ENCODE measurements at regions not wholly inside any gene's neighbourhood (a gene's known extent, or its start where the extent isn't known, plus 50 kb on each side); places are given as distances from the start of the nearest gene placed in this dataset.

DNA sequence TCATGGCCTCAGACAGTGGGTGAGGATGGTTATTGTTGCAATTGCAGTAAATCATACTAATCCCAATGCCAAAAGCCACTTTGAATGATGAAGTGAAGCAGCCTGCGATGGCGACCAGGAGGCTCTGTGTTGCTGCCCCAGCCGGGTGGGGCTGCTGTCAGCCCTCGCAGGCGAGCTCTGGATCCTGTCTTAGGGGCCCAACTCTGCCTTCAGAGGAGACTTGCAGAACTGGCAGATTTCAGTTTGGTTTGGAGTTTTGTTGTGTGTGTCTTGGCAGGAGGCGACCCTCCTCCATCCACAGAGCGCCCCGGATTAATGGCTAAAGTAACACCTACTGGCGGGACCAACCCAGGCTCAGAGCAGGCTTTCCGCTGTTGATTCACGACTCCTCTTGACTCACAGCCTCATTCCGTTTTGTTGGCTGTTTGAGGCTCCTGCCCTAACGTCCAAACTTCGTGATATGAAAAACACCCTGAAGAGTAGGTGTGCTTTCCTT is 67.9 kb upstream of the BMPER start:
- Histone ChIP-seq H3K9ac (no peak overlapping the region), H3K27ac (no peak overlapping the region), H3K4me3 (ENCODE audit: low read depth, low read length) (no peak overlapping the region), H3K9me3 (ENCODE audit: control insufficient read depth, low read length) (no peaks in the 10 kb centered on the region), H3K4me1 (peaks cover 7% of the 10 kb centered on the region), H3K4me2 (ENCODE audit: low read length) (no peak overlapping the region), H3K36me3 (ENCODE audit: control insufficient read depth, insufficient read depth, low read length) (no peaks in the 10 kb centered on the region), H3K79me2 (no peaks in the 10 kb centered on the region), H2AFZ (no peak overlapping the region), H3K27me3 (ENCODE audit: control insufficient read depth, insufficient read depth, low read length) (no peaks in the 10 kb centered on the region)
- TF ChIP-seq, protein P1, sequence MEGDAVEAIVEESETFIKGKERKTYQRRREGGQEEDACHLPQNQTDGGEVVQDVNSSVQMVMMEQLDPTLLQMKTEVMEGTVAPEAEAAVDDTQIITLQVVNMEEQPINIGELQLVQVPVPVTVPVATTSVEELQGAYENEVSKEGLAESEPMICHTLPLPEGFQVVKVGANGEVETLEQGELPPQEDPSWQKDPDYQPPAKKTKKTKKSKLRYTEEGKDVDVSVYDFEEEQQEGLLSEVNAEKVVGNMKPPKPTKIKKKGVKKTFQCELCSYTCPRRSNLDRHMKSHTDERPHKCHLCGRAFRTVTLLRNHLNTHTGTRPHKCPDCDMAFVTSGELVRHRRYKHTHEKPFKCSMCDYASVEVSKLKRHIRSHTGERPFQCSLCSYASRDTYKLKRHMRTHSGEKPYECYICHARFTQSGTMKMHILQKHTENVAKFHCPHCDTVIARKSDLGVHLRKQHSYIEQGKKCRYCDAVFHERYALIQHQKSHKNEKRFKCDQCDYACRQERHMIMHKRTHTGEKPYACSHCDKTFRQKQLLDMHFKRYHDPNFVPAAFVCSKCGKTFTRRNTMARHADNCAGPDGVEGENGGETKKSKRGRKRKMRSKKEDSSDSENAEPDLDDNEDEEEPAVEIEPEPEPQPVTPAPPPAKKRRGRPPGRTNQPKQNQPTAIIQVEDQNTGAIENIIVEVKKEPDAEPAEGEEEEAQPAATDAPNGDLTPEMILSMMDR (IDR thresholded peaks at IDR 0.05) = no peak

DNA sequence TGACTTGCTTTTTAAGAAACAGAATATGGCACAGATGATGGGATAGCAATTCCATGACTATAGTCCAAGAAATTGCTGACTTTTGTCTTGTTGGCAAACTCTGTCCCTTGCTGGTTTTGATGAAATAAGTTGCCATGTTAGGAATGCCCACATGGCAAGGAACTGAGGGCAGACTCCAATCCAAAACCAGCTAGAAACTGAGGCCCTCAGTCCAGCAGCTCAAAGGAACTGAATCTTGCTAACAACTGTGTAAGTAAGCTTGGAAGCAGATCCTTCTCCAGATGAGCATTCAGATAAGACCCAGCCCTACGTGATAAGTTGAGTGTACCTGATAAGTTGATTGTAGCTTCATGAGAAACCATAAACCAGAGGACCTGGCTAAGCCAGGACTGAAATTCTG is 64.3 kb upstream of the BMPER start:
- Histone ChIP-seq H3K4me3 (ENCODE audit: low read depth, low read length) (no peak overlapping the region), H2AFZ (no peak overlapping the region), H3K27ac (no peak overlapping the region), H3K9me3 (ENCODE audit: control insufficient read depth, low read length) (no peaks in the 10 kb centered on the region), H3K4me2 (ENCODE audit: low read length) (no peak overlapping the region), H3K79me2 (no peaks in the 10 kb centered on the region), H3K9ac (no peak overlapping the region), H3K27me3 (ENCODE audit: control insufficient read depth, insufficient read depth, low read length) (no peaks in the 10 kb centered on the region), H3K36me3 (ENCODE audit: control insufficient read depth, insufficient read depth, low read length) (no peaks in the 10 kb centered on the region), H3K4me1 (peaks cover 8% of the 10 kb centered on the region)
- TF ChIP-seq, protein P1 (IDR thresholded peaks at IDR 0.05) = no peak

GRCh38 chr7:33841705-33842129 is 63.6 kb upstream of the BMPER start:
- TF ChIP-seq, protein P1 (IDR thresholded peaks at IDR 0.05) = no peak
- H3K79me2 ChIP-seq = no peaks in the 10 kb centered on the region
- H3K4me1 ChIP-seq = peaks cover 14% of the 10 kb centered on the region
- no peak overlapping the region for H3K4me3 ChIP-seq (ENCODE audit: low read depth, low read length)
- H3K9ac ChIP-seq = no peak overlapping the region
- no peaks in the 10 kb centered on the region for H3K36me3 ChIP-seq (ENCODE audit: control insufficient read depth, insufficient read depth, low read length)
- H3K27me3 ChIP-seq (ENCODE audit: control insufficient read depth, insufficient read depth, low read length) = no peaks in the 10 kb centered on the region
- no peak overlapping the region for H2AFZ ChIP-seq
- H3K27ac ChIP-seq = no peak overlapping the region
- H3K4me2 ChIP-seq (ENCODE audit: low read length) = no peak overlapping the region
- H3K9me3 ChIP-seq (ENCODE audit: control insufficient read depth, low read length) = no peaks in the 10 kb centered on the region

DNA sequence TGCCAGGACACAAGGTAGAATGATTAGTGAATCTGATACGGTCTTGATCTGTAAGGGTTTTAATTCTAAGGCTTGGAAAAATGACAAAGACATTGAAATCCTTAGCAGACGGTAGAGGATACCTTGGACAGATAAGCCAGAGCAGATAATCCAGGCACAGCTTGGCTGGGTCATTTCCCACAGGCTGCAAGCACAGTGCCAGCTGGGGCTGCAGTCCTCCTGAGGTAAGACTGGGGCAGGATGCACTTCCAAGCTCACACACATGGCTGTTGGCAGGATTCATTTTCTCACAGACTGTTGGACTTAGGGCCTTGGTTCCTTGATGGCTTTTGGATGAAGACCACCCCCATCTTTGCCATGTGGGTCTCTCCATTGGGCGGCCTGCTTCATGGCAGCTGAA is 63.2 kb upstream of the BMPER start:
- no peak overlapping the region for H3K4me2 ChIP-seq (ENCODE audit: low read length)
- H3K4me1 ChIP-seq = peaks cover 14% of the 10 kb centered on the region
- no peak overlapping the region for H3K4me3 ChIP-seq (ENCODE audit: low read depth, low read length)
- H3K27ac ChIP-seq = no peak overlapping the region
- H3K9me3 ChIP-seq (ENCODE audit: control insufficient read depth, low read length) = no peaks in the 10 kb centered on the region
- no peaks in the 10 kb centered on the region for H3K36me3 ChIP-seq (ENCODE audit: control insufficient read depth, insufficient read depth, low read length)
- TF ChIP-seq, protein P1 (IDR thresholded peaks at IDR 0.05) = no peak
- H3K9ac ChIP-seq = no peak overlapping the region
- no peaks in the 10 kb centered on the region for H3K27me3 ChIP-seq (ENCODE audit: control insufficient read depth, insufficient read depth, low read length)
- H3K79me2 ChIP-seq = no peaks in the 10 kb centered on the region
- no peak overlapping the region for H2AFZ ChIP-seq

- H3K9me3 ChIP-seq (ENCODE audit: control insufficient read depth, low read length) = no peaks in the 10 kb centered on the region
- no peaks in the 10 kb centered on the region for H3K36me3 ChIP-seq (ENCODE audit: control insufficient read depth, insufficient read depth, low read length)
- H3K4me2 ChIP-seq (ENCODE audit: low read length) = no peak overlapping the region
- no peaks in the 10 kb centered on the region for H3K27me3 ChIP-seq (ENCODE audit: control insufficient read depth, insufficient read depth, low read length)
- peak overlapping the region; percentile 77 for H2AFZ ChIP-seq
- H3K4me3 ChIP-seq (ENCODE audit: low read depth, low read length) = no peak overlapping the region
- H3K4me1 ChIP-seq = peaks cover 13% of the 10 kb centered on the region
- TF ChIP-seq, protein P1 (IDR thresholded peaks at IDR 0.05) = no peak
- H3K27ac ChIP-seq = peak overlapping the region; percentile 77
- no peak overlapping the region for H3K9ac ChIP-seq
- H3K79me2 ChIP-seq = no peaks in the 10 kb centered on the region
Observed at GRCh38 chr7:33845991-33846509, 59.3 kb upstream of the BMPER start.

Data from parathyroid adenoma (tissue), 2 donors.